Activated naive CD8-positive, alpha-beta T cell treated with anti-CD3 and anti-CD28 coated beads, Interleukin-2, amount 50 U/mL, for 16 hours (primary cell): ENCODE measurements at regions not wholly inside any gene's neighbourhood (a gene's known extent, or its start where the extent isn't known, plus 50 kb on each side); places are given as distances from the start of the nearest gene placed in this dataset.
"Not testable (repeated sequence)": the region's sequence is repeated elsewhere in the genome, so short reads cannot be mapped to it uniquely, and the experiment has no call there.

Source experiments
- DNase-seq: peaks from one replicate; pipeline ENCODE4 v3.0.0-alpha.2; 2020; ENCODE audit warnings: low read depth, low spot score

DNA sequence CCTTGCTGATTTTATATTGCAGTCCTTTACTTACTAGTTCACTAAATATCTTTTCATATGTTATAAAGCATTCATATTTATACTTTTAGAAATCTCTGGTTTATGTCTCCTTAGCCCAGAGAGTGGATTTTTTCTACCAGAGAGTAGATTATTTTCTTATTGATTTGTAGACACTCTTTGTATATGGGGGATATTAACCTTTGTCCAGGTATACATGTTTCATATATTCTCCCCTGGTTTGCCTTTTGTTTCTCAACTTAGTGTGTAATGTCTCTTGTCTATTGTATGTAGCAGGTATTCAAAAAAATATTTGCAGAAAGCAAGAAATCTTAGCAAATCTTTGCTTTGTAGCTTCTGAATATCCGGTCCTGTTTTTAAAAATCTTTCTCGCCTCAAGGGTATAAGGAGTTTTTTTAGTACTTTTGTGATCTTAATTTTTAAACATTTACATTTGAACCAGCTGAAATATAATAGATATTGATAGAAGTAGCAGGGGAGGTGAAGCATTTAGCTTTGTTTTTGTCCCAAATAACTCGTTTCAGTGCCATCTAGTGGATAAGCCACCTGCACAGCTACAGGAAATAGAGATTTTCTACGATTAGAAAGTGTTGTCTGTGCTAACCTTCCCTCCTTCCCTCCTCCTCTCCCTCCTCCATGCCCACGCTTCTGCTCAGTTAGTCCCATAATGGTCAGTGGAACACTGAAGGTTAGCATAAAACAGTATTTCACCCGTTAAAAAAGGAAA, 97.0 kb downstream of the PHETA1 start:
- DNase-seq: no peak

DNA sequence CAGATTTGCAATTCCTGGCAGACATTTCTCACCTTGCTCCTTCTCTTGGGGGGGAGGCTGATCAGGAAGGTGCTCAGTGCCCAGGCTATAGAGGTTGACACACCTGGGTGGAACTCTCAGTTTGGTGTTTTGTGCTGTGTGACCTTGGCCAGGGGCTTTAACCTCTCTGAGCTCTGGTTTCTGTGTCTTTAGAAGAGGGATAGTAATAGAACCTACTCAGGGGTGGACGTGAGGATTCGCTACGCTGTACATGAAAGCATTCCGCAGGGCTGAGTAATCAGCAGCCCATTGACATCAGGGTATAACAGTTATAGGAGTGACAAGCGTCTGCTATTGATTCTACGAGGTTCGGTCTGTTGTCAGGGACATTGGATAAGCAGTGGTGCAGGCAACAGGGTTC, 98.1 kb downstream of the PHETA1 start:
- no peak for DNase-seq

DNA sequence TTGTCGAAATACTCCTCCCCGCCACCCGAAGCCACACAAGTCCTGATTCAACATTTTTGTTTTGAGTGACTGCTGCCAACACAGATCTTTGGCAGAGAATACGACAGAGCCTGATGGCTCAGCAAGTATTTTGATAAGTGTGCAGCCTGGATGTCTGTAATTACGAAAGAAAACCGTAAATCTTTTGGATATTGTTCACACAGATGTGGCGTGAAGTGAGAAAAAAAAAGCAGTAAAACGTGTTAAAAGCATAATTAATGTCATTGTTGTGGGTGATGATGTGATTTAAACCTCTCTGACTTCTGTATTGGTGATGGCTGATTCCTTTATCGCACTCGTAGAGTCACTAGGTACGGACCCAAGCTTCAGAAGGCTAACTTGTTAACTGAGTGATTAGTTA, 98.7 kb downstream of the PHETA1 start:
- DNase-seq: no peak

DNA sequence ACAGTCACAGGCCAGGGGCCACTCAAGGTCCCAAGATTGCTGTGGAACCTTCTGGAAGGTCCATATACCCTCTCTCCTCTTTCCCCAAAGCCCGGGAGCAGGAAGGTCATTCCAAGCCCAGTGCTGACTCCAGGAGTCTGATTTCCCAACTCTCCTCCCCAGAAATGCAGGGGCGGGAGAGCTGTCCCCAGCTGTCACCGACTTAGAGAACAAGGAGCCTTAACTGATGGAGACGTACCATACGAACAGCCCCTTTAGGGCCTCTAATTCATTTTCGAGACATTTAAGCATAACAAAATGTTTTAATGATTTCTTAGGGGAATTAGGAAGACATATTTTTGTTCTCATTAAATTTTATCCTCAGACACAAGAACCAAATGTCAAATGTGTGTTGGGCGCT, 99.2 kb downstream of the PHETA1 start:
- DNase-seq: no peak

DNA sequence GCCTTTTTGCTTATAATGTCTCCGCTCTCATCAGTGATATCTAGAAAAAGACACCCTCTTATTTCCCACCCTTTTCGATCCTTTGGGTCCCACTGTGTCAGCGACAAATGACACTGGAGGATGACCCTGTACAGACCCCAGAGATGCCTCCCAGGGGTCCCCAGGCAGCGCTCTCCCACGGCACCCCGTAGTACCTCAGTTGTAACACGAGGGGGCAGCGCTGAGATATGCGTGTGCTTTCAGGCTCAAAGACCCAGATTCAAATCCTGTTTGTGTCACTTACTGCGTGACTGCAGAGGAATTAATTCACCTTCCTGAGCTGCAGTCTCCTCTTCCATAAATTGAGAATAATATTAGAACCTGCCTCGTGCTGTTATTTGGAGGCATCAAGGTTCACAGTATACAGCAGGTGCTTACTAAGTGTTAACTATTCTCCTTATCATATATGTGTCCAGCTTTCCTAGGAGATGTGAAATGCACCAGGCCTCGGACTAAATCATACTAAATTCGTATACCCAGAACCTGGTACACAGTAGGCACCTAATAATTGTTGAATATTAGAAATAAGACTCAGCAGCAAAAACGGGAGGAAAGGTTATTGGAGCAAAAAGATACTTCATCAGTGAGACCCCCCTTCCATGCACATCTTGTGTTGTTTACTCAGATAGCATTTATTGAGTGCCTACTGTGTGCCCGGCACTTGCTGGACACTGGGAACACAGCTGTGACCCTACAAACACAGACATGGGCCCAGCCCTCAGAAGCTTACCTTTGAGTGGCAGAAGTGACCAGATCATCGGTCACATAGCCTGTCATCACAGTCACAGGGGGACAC, 99.9 kb downstream of the PHETA1 start:
- DNase-seq: no peak

DNA sequence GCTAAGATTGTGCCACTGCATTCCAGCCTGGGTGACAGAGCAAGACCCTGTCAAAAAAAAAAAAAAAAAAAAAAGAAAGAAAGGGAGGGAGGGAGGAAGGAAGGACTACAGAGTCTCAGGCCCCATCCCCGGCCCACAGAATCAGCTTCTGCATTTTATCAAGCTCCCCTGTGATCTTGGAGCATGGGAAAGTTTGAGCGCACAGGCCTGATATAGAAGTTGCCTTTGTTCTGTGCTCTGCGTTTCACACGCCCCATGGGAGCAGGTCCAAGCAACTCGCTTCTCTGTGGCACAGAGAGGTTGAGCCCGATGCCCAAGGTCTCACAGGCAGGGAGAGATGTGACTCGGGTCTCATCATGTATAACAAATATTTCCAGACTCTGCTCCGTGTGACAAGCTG, 101.8 kb downstream of the PHETA1 start:
- DNase-seq: no peak

DNA sequence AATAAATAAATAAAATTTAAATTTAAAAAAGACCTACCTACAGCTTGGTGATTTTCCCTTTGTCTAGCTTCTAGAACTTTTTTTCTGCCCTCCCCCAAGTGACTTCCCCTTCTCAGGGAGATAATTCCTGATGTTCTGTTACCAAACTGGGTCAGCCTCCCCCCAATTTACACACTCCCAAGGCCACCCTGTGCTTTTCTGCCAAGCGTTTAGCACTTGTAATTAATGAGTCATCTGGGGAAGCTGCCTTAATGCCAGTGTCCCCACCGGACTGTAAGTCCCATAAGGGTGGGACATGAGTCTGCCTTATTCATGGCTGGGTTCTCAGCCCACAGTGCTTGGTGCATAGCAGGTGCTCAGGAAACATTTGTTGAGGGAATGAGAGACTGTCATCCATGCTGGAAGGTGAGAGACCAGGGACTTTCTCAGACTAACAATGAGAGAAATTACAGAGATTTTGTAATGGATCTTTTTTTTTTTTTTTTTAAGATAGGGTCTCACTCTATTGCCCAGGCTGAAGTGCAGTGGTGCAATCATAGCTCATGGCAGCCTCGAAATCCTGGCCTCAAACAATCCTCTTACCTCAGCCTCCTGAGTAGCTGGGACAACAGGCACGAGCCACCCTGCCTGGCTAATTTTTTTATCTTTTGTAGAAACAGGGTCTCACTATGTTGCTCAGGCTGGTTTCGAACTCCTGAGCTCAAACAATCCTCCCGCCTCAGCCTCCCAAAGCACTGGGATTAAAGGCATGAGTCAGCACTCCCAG, 106.8 kb downstream of the PHETA1 start:
- no peak for DNase-seq

DNA sequence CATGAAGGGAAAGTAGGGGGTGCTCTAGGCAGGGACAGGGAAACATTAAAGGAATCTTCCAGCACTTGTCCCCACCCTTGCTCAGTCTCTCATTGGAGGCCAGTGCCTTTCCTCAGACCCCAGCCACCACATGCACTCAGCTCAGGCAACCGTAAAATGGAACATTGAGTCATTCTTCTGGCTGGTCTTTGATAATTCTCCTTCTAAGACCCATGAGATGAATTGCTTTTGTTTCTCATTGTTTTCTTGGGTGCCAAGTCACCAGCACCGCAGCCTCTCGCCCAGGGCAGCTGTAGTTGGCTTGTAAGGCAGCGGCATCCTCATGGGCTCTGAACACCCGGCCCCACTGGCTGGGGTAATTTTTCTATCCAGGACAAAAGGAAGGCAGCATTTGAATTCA, 108.2 kb downstream of the PHETA1 start:
- DNase-seq: no peak

DNA sequence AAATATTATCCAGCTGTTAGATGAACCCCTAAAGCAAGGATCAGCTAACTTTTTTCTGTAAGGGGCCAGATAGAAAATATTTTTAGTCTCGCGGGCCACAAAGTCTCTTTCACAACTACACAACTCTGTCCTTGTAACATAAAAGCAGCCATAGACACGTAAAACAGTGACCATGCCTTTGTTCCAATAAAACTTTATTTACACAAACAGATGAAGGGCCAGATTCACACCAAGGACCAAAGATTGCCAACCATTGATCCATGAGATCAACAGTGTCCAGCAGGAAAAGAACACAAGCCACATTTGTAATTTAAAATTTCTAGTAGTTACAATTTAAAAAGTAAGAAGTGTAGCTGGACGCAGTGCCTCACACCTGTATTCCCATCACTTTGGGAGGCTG, 109.7 kb downstream of the PHETA1 start:
- DNase-seq: no peak

DNA sequence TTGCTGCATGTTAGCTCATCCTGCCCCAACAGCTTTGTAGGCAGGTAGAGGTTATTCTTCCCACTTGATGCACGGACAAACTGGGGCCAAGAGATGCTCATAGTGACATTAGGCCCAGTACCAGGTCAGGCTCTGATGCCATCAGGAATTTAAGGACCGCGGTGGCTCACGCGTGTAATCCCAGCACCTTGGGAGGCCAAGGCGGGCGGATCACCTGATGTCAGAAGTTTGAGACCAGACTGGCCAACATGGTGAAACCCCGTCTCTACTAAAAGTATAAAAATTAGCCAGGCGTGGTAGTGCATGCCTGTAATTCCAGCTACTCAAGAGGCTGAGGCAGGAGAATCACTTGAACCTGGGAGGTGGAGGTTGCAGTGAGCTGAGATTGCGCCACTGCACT, 110.8 kb downstream of the PHETA1 start:
- DNase-seq: not testable (repeated sequence)

DNA sequence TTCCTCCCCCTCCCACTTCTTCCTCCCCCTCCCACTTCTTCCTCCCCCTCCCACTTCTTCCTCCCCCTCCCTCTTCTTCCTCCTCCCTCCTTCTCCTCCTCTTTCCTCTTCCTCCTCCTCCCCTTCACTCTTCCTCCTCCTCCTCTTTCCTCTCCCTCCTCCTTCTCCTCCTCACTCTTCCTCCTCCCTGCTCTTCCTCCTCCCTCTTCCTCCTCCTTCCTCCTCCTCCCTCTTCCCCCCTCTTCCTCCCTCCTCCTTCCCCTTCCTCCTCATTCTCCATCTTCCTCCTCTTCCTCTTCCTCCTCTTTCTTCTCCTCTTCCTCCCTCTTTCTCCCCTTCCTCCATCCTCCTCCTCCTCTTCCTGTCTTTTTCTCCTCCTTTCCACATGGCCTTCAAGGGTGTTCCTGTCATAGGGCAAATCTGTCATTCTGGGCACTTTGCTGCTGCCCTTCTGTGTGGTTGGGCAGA, 111.4 kb downstream of the PHETA1 start:
- DNase-seq: no peak

DNA sequence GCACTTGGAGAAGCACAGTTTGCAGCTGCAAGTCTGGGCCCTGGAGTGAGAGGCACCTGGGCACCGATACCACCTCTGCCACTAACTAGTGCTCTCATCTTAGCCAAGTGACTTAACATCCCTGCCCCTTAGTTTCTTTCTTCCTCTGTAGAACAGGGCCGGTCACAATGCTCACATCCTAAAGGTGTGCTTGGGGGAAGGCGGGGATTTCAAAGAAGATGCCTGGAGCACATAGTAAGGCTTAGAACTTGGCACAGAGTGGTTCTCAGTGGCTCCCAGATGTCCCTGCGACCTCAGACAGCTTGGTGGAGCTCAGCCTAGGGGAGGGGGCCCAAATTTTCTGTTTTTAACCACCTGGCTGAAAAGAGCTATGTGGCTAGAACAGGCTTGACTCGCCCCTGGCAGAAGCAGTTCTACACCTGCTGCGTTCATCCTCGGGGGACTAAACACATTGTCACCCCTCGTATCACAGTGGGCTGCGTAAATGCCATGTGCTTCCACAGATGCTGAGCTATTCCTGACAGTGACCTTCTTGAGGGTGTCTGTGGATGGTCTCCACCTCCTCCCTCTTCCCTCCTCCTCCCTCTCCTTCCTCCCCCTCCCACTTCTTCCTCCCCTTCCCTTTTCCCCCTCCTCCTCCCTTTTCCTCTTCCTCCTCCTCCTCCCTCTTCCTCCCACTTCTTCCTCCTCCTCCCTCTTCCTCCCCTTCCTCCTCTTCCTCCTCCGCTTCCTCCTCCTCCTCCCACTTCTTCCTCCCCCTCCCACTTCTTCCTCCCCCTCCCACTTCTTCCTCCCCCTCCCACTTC, 112.1 kb downstream of the PHETA1 start:
- DNase-seq: no peak

DNA sequence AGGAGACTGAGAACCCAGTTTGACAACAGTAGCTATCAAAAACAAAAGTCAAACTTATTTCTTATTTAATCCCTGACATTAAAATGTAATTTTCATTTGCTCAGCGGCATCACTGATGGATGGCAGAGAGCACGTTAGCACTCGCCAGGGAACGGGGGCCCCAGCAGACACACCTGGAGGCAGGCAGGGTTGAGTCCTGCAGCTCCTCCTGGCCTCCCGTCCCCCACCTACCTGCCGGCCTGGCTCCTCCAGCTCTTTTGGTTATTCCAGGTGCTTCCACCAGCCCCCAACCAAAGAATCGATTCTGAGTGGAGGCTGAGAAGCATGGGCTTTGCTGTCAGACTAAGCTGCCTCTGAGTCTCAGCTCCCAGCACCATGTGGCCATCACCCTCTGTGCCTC, 113.6 kb downstream of the PHETA1 start:
- DNase-seq: no peak

DNA sequence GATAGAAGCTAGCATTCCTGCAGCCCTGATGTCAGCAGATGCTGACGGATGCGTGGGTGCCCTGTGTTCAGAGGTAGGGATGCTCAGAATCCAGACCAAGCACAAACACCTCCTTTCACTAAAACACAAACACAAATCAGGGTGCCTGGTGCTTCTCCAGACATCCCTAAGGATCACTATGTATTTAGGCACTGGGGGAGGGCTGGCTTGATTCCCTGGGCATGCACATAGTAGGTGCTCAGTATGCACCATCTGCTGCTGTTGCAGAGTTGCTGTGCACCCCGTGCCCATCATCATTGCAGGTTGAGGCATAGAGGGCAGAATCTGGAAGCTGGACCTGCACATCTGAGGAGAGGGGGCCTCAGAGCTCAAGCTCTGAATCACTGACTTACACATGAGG, 114.8 kb downstream of the PHETA1 start:
- no peak for DNase-seq

DNA sequence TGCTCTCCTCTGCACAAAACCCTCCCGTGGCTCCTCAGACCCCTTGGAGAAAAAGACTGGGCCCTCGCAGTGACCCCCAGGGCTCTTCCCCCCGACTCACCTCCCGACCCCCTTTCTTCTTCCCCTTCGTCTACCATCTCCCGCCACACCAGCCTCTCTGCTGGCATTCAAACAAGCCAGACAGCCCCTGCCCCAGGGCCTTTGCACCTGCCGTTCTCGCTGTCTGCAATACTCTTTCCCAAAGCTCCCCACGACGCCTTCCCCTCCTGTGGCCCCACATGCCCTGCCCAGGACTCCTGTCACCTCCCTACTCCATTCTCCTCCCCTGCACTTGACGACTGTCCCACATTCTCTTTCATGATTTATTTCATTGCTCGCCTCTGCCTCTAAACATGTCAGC, 115.7 kb downstream of the PHETA1 start:
- DNase-seq: no peak

DNA sequence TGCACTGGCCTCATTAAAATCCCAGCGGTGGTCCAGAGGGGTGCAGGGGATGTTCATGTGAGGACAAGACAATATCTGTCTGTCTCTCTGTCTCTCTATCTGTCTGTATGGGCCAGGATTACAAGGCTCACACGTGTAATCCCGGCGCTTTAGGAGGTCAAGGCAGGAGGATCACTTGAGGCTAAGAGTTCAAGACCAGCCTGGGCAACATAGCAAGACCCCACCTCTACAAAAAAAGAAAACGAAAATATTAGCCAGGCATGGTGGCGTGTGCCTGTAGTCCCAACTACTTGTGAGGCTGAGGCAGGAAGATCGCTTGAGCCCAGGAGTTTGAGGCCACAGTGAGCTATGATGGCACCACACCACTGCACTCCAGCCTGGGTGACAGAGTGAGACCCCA, 117.1 kb downstream of the PHETA1 start:
- no peak for DNase-seq

DNA sequence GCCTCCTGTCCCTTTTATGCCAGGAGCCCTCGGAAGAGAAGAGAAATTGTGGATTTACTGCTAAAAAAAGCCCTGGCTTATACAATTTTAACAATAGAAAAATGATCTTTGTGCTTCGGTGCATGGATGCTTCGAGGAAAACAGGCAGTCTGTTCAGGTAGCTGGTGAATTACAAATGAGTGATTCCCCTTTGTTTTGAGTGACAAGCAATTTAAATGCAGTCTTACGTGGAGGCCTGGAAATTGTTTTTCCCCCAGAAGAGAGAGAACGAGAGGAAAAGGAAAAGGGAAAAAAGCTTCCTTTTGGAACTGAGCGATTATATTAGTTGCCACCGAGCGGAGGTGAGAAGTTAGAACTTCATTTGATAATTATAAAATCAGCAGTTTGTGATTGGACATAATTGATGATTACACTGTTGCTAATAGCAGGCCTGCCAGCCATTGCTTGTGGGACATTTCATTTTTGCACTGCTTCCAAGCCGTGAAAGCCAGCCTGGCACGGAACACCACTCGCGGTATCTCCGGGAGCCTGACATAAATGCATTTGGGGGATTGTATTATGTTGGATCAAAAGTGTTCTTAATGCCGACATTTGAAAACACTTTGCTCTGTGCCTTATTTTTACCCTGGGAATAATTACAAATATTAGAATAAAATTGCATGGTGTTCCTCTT, 117.7 kb downstream of the PHETA1 start:
- DNase-seq: no peak

DNA sequence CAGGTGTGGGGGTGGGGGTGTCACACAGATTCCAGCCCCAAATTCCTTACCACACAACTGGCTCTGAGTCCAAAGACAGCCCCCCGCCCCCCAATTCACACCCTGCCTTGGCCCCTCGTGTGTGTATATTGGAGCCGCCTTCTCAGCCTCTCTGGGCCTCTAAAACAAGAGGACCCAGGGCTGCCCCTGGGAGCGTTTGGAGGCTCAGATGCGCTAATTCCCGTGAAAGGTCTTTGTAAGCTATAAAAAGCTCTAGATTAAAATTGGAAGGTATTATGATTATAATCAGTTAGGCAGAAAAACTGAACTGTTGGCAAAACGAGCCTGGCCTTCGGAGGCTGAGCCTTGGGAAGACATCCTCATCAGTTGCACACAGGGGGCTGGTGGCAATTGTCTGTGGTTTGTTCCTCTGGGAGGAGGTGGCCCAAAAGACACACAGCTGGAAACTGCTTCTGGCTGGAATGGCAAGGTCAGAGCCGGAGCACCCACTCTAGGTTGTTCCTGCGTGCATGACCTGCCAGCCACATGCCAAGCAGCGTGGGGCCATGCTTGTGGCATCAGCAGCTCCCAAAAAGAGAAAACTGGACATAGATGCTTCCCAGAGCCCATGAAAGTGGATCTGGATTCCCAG, 118.5 kb downstream of the PHETA1 start:
- no peak for DNase-seq

DNA sequence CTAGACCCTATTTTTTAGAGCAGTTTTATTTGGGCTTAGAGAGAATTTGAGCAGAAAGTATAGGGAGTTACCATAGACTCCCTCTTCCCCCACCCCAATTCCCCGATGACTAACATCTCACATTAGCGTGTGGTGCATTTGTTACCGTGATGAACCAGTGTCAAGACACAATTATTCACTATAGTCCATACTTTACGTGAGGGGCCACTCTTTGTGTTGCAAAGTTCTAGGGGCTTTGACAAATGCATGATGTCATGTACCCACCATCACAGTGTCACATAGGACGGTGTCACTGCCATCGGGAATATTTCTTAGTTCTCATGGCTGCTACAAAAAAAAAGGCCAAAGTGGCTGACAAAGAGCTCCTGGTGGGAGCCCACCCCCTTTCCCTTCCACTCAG, 119.1 kb downstream of the PHETA1 start:
- no peak for DNase-seq

DNA sequence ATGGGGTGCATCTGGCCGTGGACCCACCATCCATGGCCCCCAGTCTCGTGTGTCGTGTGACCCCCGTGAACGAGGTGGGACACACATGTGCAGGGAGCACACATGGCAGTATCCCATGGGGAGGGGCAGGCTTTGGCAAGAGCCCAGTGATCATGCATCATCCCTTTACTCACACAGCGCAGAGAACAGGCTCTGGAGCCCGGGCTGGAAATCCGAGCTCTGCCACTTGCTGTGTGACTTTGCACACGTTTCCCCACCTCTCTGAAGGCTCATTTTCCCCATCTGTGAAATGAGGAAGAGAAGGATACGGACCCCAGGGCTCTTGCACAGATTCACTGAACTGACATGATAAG, 119.9 kb downstream of the PHETA1 start:
- DNase-seq: no peak
